Activated CD4-positive, alpha-beta T cell treated with anti-CD3 and anti-CD28 coated beads for 48 hours (primary cell): ENCODE measurements at regions not wholly inside any gene's neighbourhood (a gene's known extent, or its start where the extent isn't known, plus 50 kb on each side); places are given as distances from the start of the nearest gene placed in this dataset.

ENCODE experiments used
- DNase-seq: peaks from one replicate; pipeline ENCODE4 v3.0.0-alpha.2; 2020

- no peak for DNase-seq
Measured at GRCh38 chr13:47147812-47148119, 250.9 kb upstream of the HTR2A start.

- no peak for DNase-seq
Measured at GRCh38 chr13:47146991-47147811, 250.3 kb upstream of the HTR2A start.

- no peak for DNase-seq
Measured at GRCh38 chr13:47146136-47146535, 249.3 kb upstream of the HTR2A start.

- no peak for DNase-seq
Measured at GRCh38 chr13:47144782-47145181, 247.9 kb upstream of the HTR2A start.

GRCh38 chr13:47142105-47142504 lies 245.3 kb upstream of the HTR2A start:
- DNase-seq: no peak

- DNase-seq: no peak
Measured at GRCh38 chr13:47139519-47139918, 242.7 kb upstream of the HTR2A start.

- DNase-seq: no peak
Measured at GRCh38 chr13:47136504-47136941, 239.7 kb upstream of the HTR2A start.

GRCh38 chr13:47135800-47136503 lies 239.1 kb upstream of the HTR2A start:
- DNase-seq: no peak

GRCh38 chr13:47134939-47135489 lies 238.2 kb upstream of the HTR2A start:
- no peak for DNase-seq

- DNase-seq: no peak
Measured at GRCh38 chr13:47133011-47133445, 236.2 kb upstream of the HTR2A start.

GRCh38 chr13:47129461-47129860 lies 232.6 kb upstream of the HTR2A start:
- DNase-seq: no peak

GRCh38 chr13:47126432-47126831 lies 229.6 kb upstream of the HTR2A start:
- DNase-seq: no peak

- DNase-seq: no peak
Measured at GRCh38 chr13:47121092-47121763, 224.4 kb upstream of the HTR2A start.

- no peak for DNase-seq
Measured at GRCh38 chr13:47120282-47120681, 223.4 kb upstream of the HTR2A start.

GRCh38 chr13:47119575-47120235 lies 222.9 kb upstream of the HTR2A start:
- DNase-seq: no peak

- DNase-seq: no peak
Measured at GRCh38 chr13:47117268-47117667, 220.4 kb upstream of the HTR2A start.

- DNase-seq: no peak
Measured at GRCh38 chr13:47114030-47114429, 217.2 kb upstream of the HTR2A start.

- no peak for DNase-seq
Measured at GRCh38 chr13:47112903-47113299, 216.0 kb upstream of the HTR2A start.

GRCh38 chr13:47112205-47112902 lies 215.5 kb upstream of the HTR2A start:
- DNase-seq: no peak

- no peak for DNase-seq
Measured at GRCh38 chr13:47111499-47111898, 214.6 kb upstream of the HTR2A start.

- no peak for DNase-seq
Measured at GRCh38 chr13:47110833-47111240, 214.0 kb upstream of the HTR2A start.

- DNase-seq: no peak
Measured at GRCh38 chr13:47110141-47110540, 213.3 kb upstream of the HTR2A start.
